H9 (cell line): ENCODE measurements at regions not wholly inside any gene's neighbourhood (a gene's known extent, or its start where the extent isn't known, plus 50 kb on each side); places are given as distances from the start of the nearest gene placed in this dataset.

Experiments
- DNase-seq: peaks from one replicate; pipeline ENCODE4 v3.0.0-alpha.2; 2017
- H2AFZ ChIP-seq: one replicate; pipeline ENCODE4 v1.6.1; 2013; ENCODE audit warnings: mild to moderate bottlenecking, low read length, control low read depth, moderate library complexity
- H2AK5ac ChIP-seq: 2 replicates; pipeline ENCODE4 v1.6.1; 2013; ENCODE audit warnings: low read length, control low read depth, mixed read lengths; ENCODE audit not compliant: insufficient read length
- H2BK120ac ChIP-seq: one replicate; pipeline ENCODE4 v1.6.1; 2013; ENCODE audit warnings: low read depth, mild to moderate bottlenecking, low read length, control low read depth, inconsistent platforms; ENCODE audit not compliant: poor library complexity, severe bottlenecking
- H2BK12ac ChIP-seq: 2 replicates; pipeline ENCODE4 v1.6.1; 2013; ENCODE audit warnings: low read length, control low read depth, mixed read lengths, low read depth; ENCODE audit not compliant: insufficient read length
- H2BK15ac ChIP-seq: 2 replicates; pipeline ENCODE4 v1.6.1; 2013; ENCODE audit warnings: low read depth, low read length, control low read depth
- H2BK20ac ChIP-seq: one replicate; pipeline ENCODE4 v1.6.1; 2013; ENCODE audit warnings: low read depth, mild to moderate bottlenecking, low read length, control low read depth, inconsistent platforms; ENCODE audit not compliant: poor library complexity, severe bottlenecking
- H2BK5ac ChIP-seq: 2 replicates; pipeline ENCODE4 v1.6.1; 2013; ENCODE audit warnings: low read length, control low read depth, mixed read lengths; ENCODE audit not compliant: insufficient read length
- H3K14ac ChIP-seq: 2 replicates; pipeline ENCODE4 v1.6.1; 2013; ENCODE audit warnings: low read length, control low read depth; ENCODE audit not compliant: insufficient read depth
- H3K18ac ChIP-seq: 2 replicates; pipeline ENCODE4 v1.6.1; 2013; ENCODE audit warnings: low read depth, mild to moderate bottlenecking, mixed read lengths, low read length, control low read depth; ENCODE audit not compliant: insufficient read length
- H3K23ac ChIP-seq: 2 replicates; pipeline ENCODE4 v1.6.1; 2013; ENCODE audit warnings: low read length, control low read depth, mixed read lengths, low read depth; ENCODE audit not compliant: insufficient read length
- H3K23me2 ChIP-seq: 2 replicates; pipeline ENCODE4 v1.6.1; 2013; ENCODE audit warnings: low read depth, mild to moderate bottlenecking, mixed read lengths, low read length, control low read depth; ENCODE audit not compliant: insufficient read length, poor library complexity, severe bottlenecking
- H3K27ac ChIP-seq: 2 replicates; pipeline ENCODE4 v1.5.1; 2013; ENCODE audit warnings: low read length, control low read depth, mixed read lengths, low read depth; ENCODE audit not compliant: insufficient read length
- H3K27me3 ChIP-seq: 2 replicates; pipeline ENCODE4 v1.6.1; 2013; ENCODE audit warnings: low read length, control low read depth, inconsistent platforms; ENCODE audit not compliant: insufficient read depth
- H3K4ac ChIP-seq: 2 replicates; pipeline ENCODE4 v1.6.1; 2013; ENCODE audit warnings: low read depth, mild to moderate bottlenecking, control low read depth, inconsistent platforms, low read length, moderate library complexity
- H3K4me1 ChIP-seq: 2 replicates; pipeline ENCODE4 v1.6.1; 2013; ENCODE audit warnings: low read length, control low read depth, inconsistent platforms; ENCODE audit not compliant: insufficient read depth
- H3K4me2 ChIP-seq: 2 replicates; pipeline ENCODE4 v1.6.1; 2013; ENCODE audit warnings: low read length, control low read depth, mixed read lengths; ENCODE audit not compliant: insufficient read length, insufficient read depth
- H3K56ac ChIP-seq: 2 replicates; pipeline ENCODE4 v1.6.1; 2013; ENCODE audit warnings: low read depth, mild to moderate bottlenecking, mixed read lengths, low read length, control low read depth; ENCODE audit not compliant: insufficient read length
- H3K79me1 ChIP-seq: 2 replicates; pipeline ENCODE4 v1.6.1; 2013; ENCODE audit warnings: low read depth, mild to moderate bottlenecking, moderate library complexity, low read length, control low read depth, inconsistent platforms; ENCODE audit not compliant: insufficient read depth, poor library complexity, severe bottlenecking
- H3K79me2 ChIP-seq: 2 replicates; pipeline ENCODE4 v1.6.1; 2013; ENCODE audit warnings: low read length, control low read depth, inconsistent platforms; ENCODE audit not compliant: insufficient read depth
- H3K9ac ChIP-seq: 2 replicates; pipeline ENCODE4 v1.6.1; 2013; ENCODE audit warnings: low read length, control low read depth, mixed read lengths; ENCODE audit not compliant: insufficient read length; ENCODE audit errors: extremely low read depth
- H3K9me3 ChIP-seq: one replicate; pipeline ENCODE4 v1.6.1; 2013; ENCODE audit warnings: low read depth, low read length, inconsistent platforms; ENCODE audit not compliant: control insufficient read depth
- H3T11ph ChIP-seq: one replicate; pipeline ENCODE4 v1.6.1; 2013; ENCODE audit warnings: mild to moderate bottlenecking, low read length, control low read depth, inconsistent platforms
- H4K20me1 ChIP-seq: one replicate; pipeline ENCODE4 v1.6.1; 2013; ENCODE audit not compliant: control insufficient read depth, insufficient read length, insufficient read depth
- H4K5ac ChIP-seq: 2 replicates; pipeline ENCODE4 v1.6.1; 2013; ENCODE audit warnings: low read depth, mild to moderate bottlenecking, mixed read lengths, low read length, control low read depth; ENCODE audit not compliant: insufficient read length
- H4K8ac ChIP-seq: replicated peaks from 2 replicates; pipeline ENCODE4 v1.6.1; 2013; ENCODE audit warnings: low read length, control low read depth, mixed read lengths, low read depth; ENCODE audit not compliant: insufficient read length
- H4K91ac ChIP-seq: 2 replicates; pipeline ENCODE4 v1.6.1; 2013; ENCODE audit warnings: low read depth, mild to moderate bottlenecking, moderate library complexity, mixed read lengths, low read length, control low read depth; ENCODE audit not compliant: insufficient read length
- H3K27ac Mint-ChIP-seq, 3 experiments: 2 replicates in 2 of 3; 3 replicates in 1 of 3; pipeline ENCODE4 v1.8.0; 2020 to 2021; ENCODE audit warnings: mixed read lengths in 3 of 3, mild to moderate bottlenecking in 1 of 3, moderate library complexity in 1 of 3
- H3K27me3 Mint-ChIP-seq: 2 replicates; pipeline ENCODE4 v1.8.0; 2021; ENCODE audit warnings: low read depth, mild to moderate bottlenecking, moderate library complexity, mixed read lengths
- H3K36me3 Mint-ChIP-seq, 3 experiments: 2 replicates in 2 of 3; 3 replicates in 1 of 3; pipeline ENCODE4 v1.8.0; 2020 to 2021; ENCODE audit warnings: low read depth in 3 of 3, mixed read lengths in 3 of 3; ENCODE audit not compliant: insufficient read depth in 1 of 3
- H3K4me1 Mint-ChIP-seq, 2 experiments: 2 replicates each; pipeline ENCODE4 v1.8.0; 2020; ENCODE audit warnings: mixed read lengths in 2 of 2
- H3K4me3 Mint-ChIP-seq, 2 experiments: 2 replicates in 1 of 2; 3 replicates in 1 of 2; pipeline ENCODE4 v1.8.0; 2020 to 2021; ENCODE audit warnings: mild to moderate bottlenecking in 2 of 2, mixed read lengths in 2 of 2, moderate library complexity in 1 of 2
- H3K9me3 Mint-ChIP-seq, 2 experiments: 2 replicates in 1 of 2; 3 replicates in 1 of 2; pipeline ENCODE4 v1.8.0; 2020; ENCODE audit warnings: mild to moderate bottlenecking in 2 of 2, mixed read lengths in 2 of 2, moderate library complexity in 1 of 2
- WGBS: extraction: QIAGEN DNeasy Blood & Tissue Kit; methylation state at CpG from one replicate; pipeline ENCODE4 v1.1.7; 2013; ENCODE audit warnings: missing lambda C conversion rate, low lambda C conversion rate, mixed read lengths; ENCODE audit not compliant: insufficient read length; ENCODE audit errors: extremely low coverage; 5-methylcytosine and 5-hydroxymethylcytosine counted together
- TF ChIP-seq, protein P1 (sequence below): fragments of 200-600 bp; sonication (generic); conservative IDR thresholded peaks from 3 replicates; pipeline ENCODE4 v1.8.0; 2021; ENCODE audit warnings: antibody characterized with exemption, mild to moderate bottlenecking

GRCh38 chr9:25119041-25119440, 559.2 kb downstream of the TUSC1 start:
- no peak overlapping the region for H3K56ac ChIP-seq
- H4K8ac ChIP-seq = no peak overlapping the region
- no peaks in the 10 kb centered on the region for H3K4me1 ChIP-seq
- H3K23me2 ChIP-seq = no peaks in the 10 kb centered on the region
- H2BK120ac ChIP-seq = no peak overlapping the region
- H2AFZ ChIP-seq = no peak overlapping the region
- no peak overlapping the region for H3K4me3 Mint-ChIP-seq
- H3K9me3 Mint-ChIP-seq = peaks cover 0 to 3% of the 10 kb centered on the region in 2 experiments; a peak in 1 of 5 replicates
- no peaks in the 10 kb centered on the region for H4K20me1 ChIP-seq
- H3K27me3 Mint-ChIP-seq = no peaks in the 10 kb centered on the region
- no peak overlapping the region for H2AK5ac ChIP-seq
- H4K91ac ChIP-seq = no peak overlapping the region
- no peak overlapping the region for H3K27ac ChIP-seq
- peaks cover 0 to 1% (median 0%) of the 10 kb centered on the region in 3 experiments; a peak in 2 of 7 replicates for H3K36me3 Mint-ChIP-seq
- H4K5ac ChIP-seq = no peak overlapping the region
- H3K27ac Mint-ChIP-seq = no peak overlapping the region
- no peaks in the 10 kb centered on the region for H3K27me3 ChIP-seq
- no peaks in the 10 kb centered on the region for H3K9me3 ChIP-seq
- no CpG with 5 or more reads among the region's 3 CpGs for WGBS
- DNase-seq = no peak
- no peaks in the 10 kb centered on the region for H3K79me1 ChIP-seq
- H3K4me1 Mint-ChIP-seq = no peaks in the 10 kb centered on the region
- no peak overlapping the region for H3K4ac ChIP-seq
- H3K14ac ChIP-seq = no peak overlapping the region
- H3K18ac ChIP-seq = no peak overlapping the region
- no peak overlapping the region for H3K23ac ChIP-seq
- H3K79me2 ChIP-seq = no peaks in the 10 kb centered on the region
- H3K9ac ChIP-seq = no peak overlapping the region
- no peak overlapping the region for H3T11ph ChIP-seq
- no peak overlapping the region for H2BK20ac ChIP-seq
- no peak overlapping the region for H2BK5ac ChIP-seq
- H2BK12ac ChIP-seq = no peak overlapping the region
- no peak overlapping the region for H3K4me2 ChIP-seq
- no peak overlapping the region for H2BK15ac ChIP-seq
- TF ChIP-seq, protein P1, sequence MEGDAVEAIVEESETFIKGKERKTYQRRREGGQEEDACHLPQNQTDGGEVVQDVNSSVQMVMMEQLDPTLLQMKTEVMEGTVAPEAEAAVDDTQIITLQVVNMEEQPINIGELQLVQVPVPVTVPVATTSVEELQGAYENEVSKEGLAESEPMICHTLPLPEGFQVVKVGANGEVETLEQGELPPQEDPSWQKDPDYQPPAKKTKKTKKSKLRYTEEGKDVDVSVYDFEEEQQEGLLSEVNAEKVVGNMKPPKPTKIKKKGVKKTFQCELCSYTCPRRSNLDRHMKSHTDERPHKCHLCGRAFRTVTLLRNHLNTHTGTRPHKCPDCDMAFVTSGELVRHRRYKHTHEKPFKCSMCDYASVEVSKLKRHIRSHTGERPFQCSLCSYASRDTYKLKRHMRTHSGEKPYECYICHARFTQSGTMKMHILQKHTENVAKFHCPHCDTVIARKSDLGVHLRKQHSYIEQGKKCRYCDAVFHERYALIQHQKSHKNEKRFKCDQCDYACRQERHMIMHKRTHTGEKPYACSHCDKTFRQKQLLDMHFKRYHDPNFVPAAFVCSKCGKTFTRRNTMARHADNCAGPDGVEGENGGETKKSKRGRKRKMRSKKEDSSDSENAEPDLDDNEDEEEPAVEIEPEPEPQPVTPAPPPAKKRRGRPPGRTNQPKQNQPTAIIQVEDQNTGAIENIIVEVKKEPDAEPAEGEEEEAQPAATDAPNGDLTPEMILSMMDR = no peak
